SK-N-SH (cell line): ENCODE measurements at regions not wholly inside any gene's neighbourhood (a gene's known extent, or its start where the extent isn't known, plus 50 kb on each side); places are given as distances from the start of the nearest gene placed in this dataset.
A peak's percentile ranks its signal among the peaks of the same experiment; 100 is the strongest.

ENCODE experiments used
- CTCF ChIA-PET: fragments of 300-600, 350-600 bp; formaldehyde crosslinking; extraction: SDS; loops from one replicate; lab custom pipeline; 2021; lab: Yijun Ruan, JAX
- POLR2A ChIA-PET: fragments of 350-600 bp; sonication (Branson Sonifier 250); formaldehyde crosslinking; extraction: SDS; loops from one replicate; lab custom pipeline; 2020; ENCODE audit warnings: antibody characterized with exemption, inconsistent platforms; lab: Yijun Ruan, JAX
- DNase-seq: peaks from one replicate; pipeline ENCODE4 v3.0.0; 2012
- H2AFZ ChIP-seq: fragments of 200-600 bp; sonication (generic); 2 replicates; pipeline ENCODE4 v1.8.1; 2016; ENCODE audit warnings: antibody characterized with exemption, mild to moderate bottlenecking, low read depth
- H3F3A ChIP-seq: fragments of 200-600 bp; sonication (generic); replicated peaks from 2 replicates; pipeline ENCODE3; 2016; ENCODE audit warnings: antibody characterized with exemption, mild to moderate bottlenecking; ENCODE audit not compliant: insufficient read depth
- H3K27ac ChIP-seq, 2 experiments: fragments of 200-500 bp in 1 of 2; fragments of 200-600 bp in 1 of 2; sonication (Bioruptor generic) in 1 of 2; sonication (generic), shearing (Covaris generic) in 1 of 2; 2 replicates each; pipeline versions ENCODE4 v1.5.1 to v1.6.1; 2014 to 2016; ENCODE audit warnings: low read depth in 2 of 2, inconsistent platforms in 1 of 2, low read length in 1 of 2, mild to moderate bottlenecking in 1 of 2, mixed read lengths in 1 of 2
- H3K27me3 ChIP-seq: fragments of 200-600 bp; sonication (generic), shearing (Covaris generic); 2 replicates; pipeline ENCODE4 v1.6.1; 2016; ENCODE audit warnings: mixed run types; ENCODE audit not compliant: insufficient read depth
- H3K36me3 ChIP-seq, 2 experiments: fragments of 200-500 bp in 1 of 2; fragments of 200-600 bp in 1 of 2; sonication (Bioruptor generic) in 1 of 2; sonication (generic) in 1 of 2; replicated peaks in 1 of 2; 2 replicates each; pipeline versions ENCODE3 to v1.5.1; 2014 to 2016; ENCODE audit warnings: low read length in 1 of 2, mild to moderate bottlenecking in 1 of 2; ENCODE audit not compliant: insufficient read depth in 2 of 2, control insufficient read depth in 1 of 2
- H3K4me1 ChIP-seq, 2 experiments: fragments of 200-500 bp in 1 of 2; fragments of 200-600 bp in 1 of 2; sonication (Bioruptor generic) in 1 of 2; sonication (generic), shearing (Covaris generic) in 1 of 2; 2 replicates each; pipeline versions ENCODE4 v1.5.1 to v1.6.1; 2014 to 2016; ENCODE audit warnings: low read depth in 1 of 2, low read length in 1 of 2, mixed run types in 1 of 2; ENCODE audit not compliant: insufficient read depth in 2 of 2, control insufficient read depth in 1 of 2
- H3K4me2 ChIP-seq: fragments of 200-600 bp; sonication (generic), shearing (Covaris generic); 2 replicates; pipeline ENCODE4 v1.6.1; 2017; ENCODE audit warnings: mixed run types
- H3K4me3 ChIP-seq, 2 experiments: fragments of 200-500 bp in 1 of 2; fragments of 200-600 bp in 1 of 2; sonication (Bioruptor generic) in 1 of 2; sonication (generic), shearing (Covaris generic) in 1 of 2; 2 replicates each; pipeline versions ENCODE4 v1.5.1 to v1.8.1; 2014 to 2016; ENCODE audit warnings: low read depth in 2 of 2, inconsistent platforms in 1 of 2, low read length in 1 of 2, mild to moderate bottlenecking in 1 of 2, mixed read lengths in 1 of 2, moderate library complexity in 1 of 2
- H3K79me2 ChIP-seq: fragments of 200-600 bp; sonication (generic); 2 replicates; pipeline ENCODE4 v1.8.1; 2017; ENCODE audit warnings: mild to moderate bottlenecking; ENCODE audit not compliant: insufficient read depth
- H3K9ac ChIP-seq: fragments of 200-600 bp; sonication (generic); 2 replicates; pipeline ENCODE4 v1.6.1; 2017; ENCODE audit warnings: mixed run types
- H3K9me2 ChIP-seq: fragments of 200-600 bp; sonication (generic); 2 replicates; pipeline ENCODE4 v1.6.1; 2017; ENCODE audit warnings: mixed run types
- H3K9me3 ChIP-seq: fragments of 200-600 bp; sonication (generic); 2 replicates; pipeline ENCODE4 v1.6.1; 2017; ENCODE audit warnings: mixed run types, mild to moderate bottlenecking, moderate library complexity
- H4K20me1 ChIP-seq: fragments of 200-600 bp; sonication (generic); 2 replicates; pipeline ENCODE4 v1.6.1; 2017; ENCODE audit warnings: mild to moderate bottlenecking, mixed run types; ENCODE audit not compliant: insufficient read depth
- EP300 ChIP-seq, 2 experiments: IDR thresholded peaks; 2 replicates each; pipeline versions ENCODE4 v1.4.0 to v1.6.1; 2012; ENCODE audit warnings: borderline replicate concordance in 1 of 2, low read depth in 1 of 2, low read length in 1 of 2
- FOXJ3 ChIP-seq: sonication (generic); formaldehyde crosslinking; IDR thresholded peaks from 2 replicates; pipeline ENCODE4 v1.5.1; 2020; ENCODE audit warnings: mild to moderate bottlenecking, missing genetic modification reagents
- GABPA ChIP-seq: IDR thresholded peaks from 2 replicates; pipeline ENCODE4 v1.4.0; 2012; ENCODE audit warnings: low read depth, mild to moderate bottlenecking
- JUND ChIP-seq: IDR thresholded peaks from 2 replicates; pipeline ENCODE4 v1.4.0; 2012
- NFIC ChIP-seq: IDR thresholded peaks from 2 replicates; pipeline ENCODE4 v1.4.0; 2012; ENCODE audit warnings: borderline replicate concordance
- NRF1 ChIP-seq: IDR thresholded peaks from 2 replicates; pipeline ENCODE4 v1.6.1; 2012; ENCODE audit warnings: low read depth, mild to moderate bottlenecking, low read length
- PBX3 ChIP-seq: IDR thresholded peaks from 2 replicates; pipeline ENCODE4; 2012
- REST ChIP-seq: IDR thresholded peaks from 2 replicates; pipeline ENCODE4 v1.6.1; 2012; ENCODE audit warnings: mild to moderate bottlenecking, low read depth, low read length, moderate library complexity
- TCF12 ChIP-seq: IDR thresholded peaks from 2 replicates; pipeline ENCODE4 v1.4.0; 2012
- TEAD4 ChIP-seq: IDR thresholded peaks from 2 replicates; pipeline ENCODE4 v1.4.0; 2012; ENCODE audit warnings: mild to moderate bottlenecking, borderline replicate concordance; ENCODE audit not compliant: insufficient read depth
- YY1 ChIP-seq: IDR thresholded peaks from 2 replicates; pipeline ENCODE4 v1.4.0; 2012; ENCODE audit warnings: low read depth, mild to moderate bottlenecking
- WGBS: methylation state at CpG from one replicate; pipeline ENCODE4 v1.1.6; 2017; ENCODE audit warnings: low lambda C conversion rate; 5-methylcytosine and 5-hydroxymethylcytosine counted together
- TF ChIP-seq, protein P1 (sequence below): IDR thresholded peaks from 2 replicates; pipeline ENCODE4 v1.4.0; 2012; ENCODE audit warnings: low read depth, borderline replicate concordance

DNA sequence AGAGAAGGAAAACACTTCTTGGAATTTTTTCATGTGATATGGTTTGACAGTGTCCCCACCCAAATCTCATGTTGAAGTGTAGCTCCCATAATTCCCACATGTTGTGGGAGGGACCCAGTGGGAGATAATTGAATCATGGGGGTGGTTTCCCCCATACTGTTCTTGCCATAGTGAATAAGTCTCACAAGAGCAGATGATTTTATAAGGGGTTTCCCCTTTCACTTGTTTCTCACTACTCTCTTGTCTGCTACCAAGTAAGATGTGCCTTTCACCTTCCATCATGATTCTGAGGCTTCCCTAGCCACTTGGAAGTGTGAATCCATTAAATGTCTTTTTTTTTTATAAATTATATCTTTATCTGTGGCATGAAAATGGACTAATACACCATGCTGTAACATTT is 250.7 kb downstream of the LPIN1 start:
- Histone ChIP-seq H2AFZ (no peak overlapping the region), H3K79me2 (no peaks in the 10 kb centered on the region), H3K9ac (no peak overlapping the region), H3K36me3 (no peaks in the 10 kb centered on the region), H3F3A (no peaks in the 10 kb centered on the region)
- ChIA-PET CTCF (no interaction called here), POLR2A (no interaction called here)
- TF ChIP-seq GABPA (no peak), REST (no peak), NFIC (no peak), TCF12 (no peak), YY1 (no peak)
- TF ChIP-seq, protein P1, sequence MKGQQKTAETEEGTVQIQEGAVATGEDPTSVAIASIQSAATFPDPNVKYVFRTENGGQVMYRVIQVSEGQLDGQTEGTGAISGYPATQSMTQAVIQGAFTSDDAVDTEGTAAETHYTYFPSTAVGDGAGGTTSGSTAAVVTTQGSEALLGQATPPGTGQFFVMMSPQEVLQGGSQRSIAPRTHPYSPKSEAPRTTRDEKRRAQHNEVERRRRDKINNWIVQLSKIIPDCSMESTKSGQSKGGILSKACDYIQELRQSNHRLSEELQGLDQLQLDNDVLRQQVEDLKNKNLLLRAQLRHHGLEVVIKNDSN = no peak
- TF ChIP-seq, all 33 proteins: peak for 0
- Histone ChIP-seq H3K9me2 (no peaks in the 10 kb centered on the region), H3K9me3 (no peaks in the 10 kb centered on the region), H3K4me3 (no peak overlapping the region), H3K4me2 (no peak overlapping the region), H3K27ac (no peak overlapping the region), H4K20me1 (no peaks in the 10 kb centered on the region), H3K4me1 (no peaks in the 10 kb centered on the region; a peak in 2 of 4 replicates), H3K27me3 (no peaks in the 10 kb centered on the region)
- DNase-seq = no peak

DNA sequence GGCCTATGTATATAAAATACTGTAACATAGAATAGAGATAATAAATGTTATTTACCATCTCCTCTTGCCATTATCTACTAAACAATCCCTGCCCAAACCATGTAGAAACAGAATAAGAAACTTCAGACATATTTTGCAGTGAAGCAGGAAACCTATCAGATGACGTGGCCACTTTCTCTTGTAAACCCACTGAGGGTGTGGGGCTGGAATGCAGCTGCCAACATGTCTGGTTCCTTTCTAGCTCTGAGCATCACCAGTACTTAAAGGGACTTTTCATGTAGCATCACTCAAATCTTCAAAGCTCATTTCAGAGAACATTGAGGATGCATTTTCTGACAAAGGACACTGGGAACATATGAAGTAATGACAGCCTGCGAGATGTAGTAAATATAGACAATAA is 251.8 kb downstream of the LPIN1 start:
- Histone ChIP-seq H2AFZ (no peak overlapping the region), H3K9me3 (no peaks in the 10 kb centered on the region), H4K20me1 (no peaks in the 10 kb centered on the region), H3K27ac (no peak overlapping the region; a peak in 1 of 4 replicates), H3K9ac (no peak overlapping the region), H3K4me2 (no peak overlapping the region), H3K4me3 (no peak overlapping the region), H3K27me3 (no peaks in the 10 kb centered on the region), H3F3A (no peaks in the 10 kb centered on the region), H3K9me2 (no peaks in the 10 kb centered on the region), H3K4me1 (no peaks in the 10 kb centered on the region; a peak in 1 of 4 replicates), H3K36me3 (no peaks in the 10 kb centered on the region), H3K79me2 (no peaks in the 10 kb centered on the region)
- no peak for DNase-seq
- 68% methylated on average over 2 of the region's 2 CpGs for WGBS
- CTCF ChIA-PET = interaction anchor here (0.7 to 1.0 kb wide), 2 partner anchors 17 to 23 kb away, joined by 3 to 4 read pairs; no protein-coding TSS in a partner anchor
- TF ChIP-seq JUND (peak; percentile 18; the same call in 1 of the 2 replicates), EP300 (IDR thresholded peaks at IDR 0.05; ENCODE audit: borderline replicate concordance in 1 of 2, low read depth in 1 of 2, low read length in 1 of 2) (no peak), TCF12 (peak; percentile 53), NFIC (no peak), PBX3 (peak; percentile 30; the same call in 1 of the 2 replicates), FOXJ3 (no peak), TEAD4 (peak; percentile 14; the same call in 1 of the 2 replicates), NRF1 (no peak), REST (no peak)
- POLR2A ChIA-PET = no interaction called here
